SK-N-SH treated with all-trans-retinoic acid at 6 μM for 48 hours (cell line): ENCODE measurements at regions not wholly inside any gene's neighbourhood (a gene's known extent, or its start where the extent isn't known, plus 50 kb on each side); places are given as distances from the start of the nearest gene placed in this dataset.
"Not testable (repeated sequence)": the region's sequence is repeated elsewhere in the genome, so short reads cannot be mapped to it uniquely, and the experiment has no call there.

ENCODE experiments used
- ATAC-seq: fragments of 200-7000 bp; cut with Tn5 transposase; 3 replicates; pipeline ENCODE4 v1.9.1; 2020; ENCODE audit warnings: mild to moderate bottlenecking, moderate library complexity
- ARNTL ChIP-seq: fragments of 450-650 bp; formaldehyde crosslinking; IDR thresholded peaks from 2 replicates; pipeline ENCODE4 v1.5.0; 2020; ENCODE audit warnings: low read depth, mild to moderate bottlenecking, moderate library complexity, borderline replicate concordance
- BACH2 ChIP-seq: fragments of 250-450 bp; sonication (Bioruptor Pico); IDR thresholded peaks from 2 replicates; pipeline ENCODE4 v1.9.0; 2021; ENCODE audit warnings: mild to moderate bottlenecking, borderline replicate concordance
- CSDC2 ChIP-seq: fragments of 250-450 bp; sonication (Bioruptor Pico); IDR thresholded peaks from 2 replicates; pipeline ENCODE4 v1.5.0; 2020; ENCODE audit warnings: mild to moderate bottlenecking, moderate library complexity
- ESRRG ChIP-seq: fragments of 250-450 bp; sonication (Bioruptor Pico); IDR thresholded peaks from 2 replicates; pipeline ENCODE4 v1.6.1; 2021; ENCODE audit warnings: mild to moderate bottlenecking
- GLIS3 ChIP-seq: fragments of 250-450 bp; sonication (Bioruptor Pico); IDR thresholded peaks from 2 replicates; pipeline ENCODE4 v1.5.0; 2020; ENCODE audit warnings: mild to moderate bottlenecking, moderate library complexity
- ISL1 ChIP-seq: fragments of 250-450 bp; sonication (Bioruptor Pico); IDR thresholded peaks from 2 replicates; pipeline ENCODE4 v2.1.2; 2022; ENCODE audit warnings: mild to moderate bottlenecking, moderate library complexity
- OSR1 ChIP-seq: fragments of 250-450 bp; sonication (Bioruptor Pico); IDR thresholded peaks from 2 replicates; pipeline ENCODE4 v1.8.0; 2022; ENCODE audit warnings: moderate library complexity, mild to moderate bottlenecking, inconsistent platforms
- PATZ1 ChIP-seq: fragments of 250-450 bp; sonication (Bioruptor Pico); IDR thresholded peaks from 2 replicates; pipeline ENCODE4 v1.8.0; 2020; ENCODE audit warnings: mild to moderate bottlenecking, moderate library complexity, borderline replicate concordance
- PPARA ChIP-seq: fragments of 250-450 bp; sonication (Bioruptor Pico); IDR thresholded peaks from 2 replicates; pipeline ENCODE4 v1.5.0; 2020; ENCODE audit warnings: mild to moderate bottlenecking, borderline replicate concordance
- RARB ChIP-seq: fragments of 250-450 bp; sonication (Bioruptor Pico); IDR thresholded peaks from 2 replicates; pipeline ENCODE4 v1.8.0; 2021; ENCODE audit warnings: mild to moderate bottlenecking, moderate library complexity
- SNAI2 ChIP-seq: fragments of 250-450 bp; sonication (Bioruptor Pico); IDR thresholded peaks from 2 replicates; pipeline ENCODE4 v1.5.0; 2020; ENCODE audit warnings: mild to moderate bottlenecking, moderate library complexity
- TCF4 ChIP-seq: fragments of 250-450 bp; sonication (Bioruptor Pico); IDR thresholded peaks from 2 replicates; pipeline ENCODE4 v1.8.0; 2021; ENCODE audit warnings: mild to moderate bottlenecking, moderate library complexity, borderline replicate concordance
- TOX ChIP-seq: fragments of 250-450 bp; sonication (Bioruptor Pico); IDR thresholded peaks from 2 replicates; pipeline ENCODE4 v1.8.0; 2021; ENCODE audit warnings: mild to moderate bottlenecking, moderate library complexity, borderline replicate concordance
- ZC3H10 ChIP-seq: fragments of 250-450 bp; sonication (Bioruptor Pico); IDR thresholded peaks from 2 replicates; pipeline ENCODE4 v1.5.1; 2021; ENCODE audit warnings: mild to moderate bottlenecking, moderate library complexity
- ZFP3 ChIP-seq: fragments of 250-450 bp; sonication (Bioruptor Pico); IDR thresholded peaks from 2 replicates; pipeline ENCODE4 v1.5.0; 2020; ENCODE audit warnings: mild to moderate bottlenecking, moderate library complexity
- ZFP30 ChIP-seq: fragments of 450-650 bp; formaldehyde crosslinking; IDR thresholded peaks from 2 replicates; pipeline ENCODE4 v1.5.0; 2022; ENCODE audit warnings: mild to moderate bottlenecking, moderate library complexity
- ZNF565 ChIP-seq: fragments of 450-650 bp; formaldehyde crosslinking; conservative IDR thresholded peaks from 2 replicates; pipeline ENCODE4 v1.5.0; 2020; ENCODE audit warnings: low read depth, mild to moderate bottlenecking, moderate library complexity
- ZNF70 ChIP-seq: fragments of 450-650 bp; formaldehyde crosslinking; IDR thresholded peaks from 2 replicates; pipeline ENCODE4 v1.5.0; 2020; ENCODE audit warnings: mild to moderate bottlenecking, moderate library complexity
- TF ChIP-seq, protein P1 (sequence below): fragments of 250-450 bp; sonication (Bioruptor Pico); IDR thresholded peaks from 2 replicates; pipeline ENCODE4 v1.5.1; 2020; ENCODE audit warnings: low read depth, mild to moderate bottlenecking, moderate library complexity
- TF ChIP-seq, protein P2 (sequence below): fragments of 250-450 bp; sonication (Bioruptor Pico); IDR thresholded peaks from 2 replicates; pipeline ENCODE4 v1.5.1; 2021; ENCODE audit warnings: mild to moderate bottlenecking, moderate library complexity

DNA sequence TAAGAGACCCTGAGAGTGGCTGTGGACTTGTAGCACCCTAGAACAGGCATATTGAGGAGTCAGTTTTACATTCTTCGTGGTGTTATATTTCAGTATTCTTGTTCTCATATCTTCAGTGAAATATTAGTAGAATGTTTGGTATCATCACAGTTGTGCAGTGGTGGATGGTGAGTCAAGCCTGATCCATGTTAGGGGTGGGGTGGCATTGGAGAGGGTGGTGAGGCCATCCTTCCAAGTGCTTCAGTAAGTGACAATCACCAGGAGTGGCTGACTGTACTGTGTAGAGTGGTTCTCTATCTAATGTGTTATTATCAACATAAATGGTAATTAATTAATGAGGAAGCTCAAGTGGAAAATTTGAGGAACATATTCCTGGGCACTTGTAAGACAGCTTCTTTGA is 197.7 kb upstream of the SLC16A7 start:
- no peak for ATAC-seq

DNA sequence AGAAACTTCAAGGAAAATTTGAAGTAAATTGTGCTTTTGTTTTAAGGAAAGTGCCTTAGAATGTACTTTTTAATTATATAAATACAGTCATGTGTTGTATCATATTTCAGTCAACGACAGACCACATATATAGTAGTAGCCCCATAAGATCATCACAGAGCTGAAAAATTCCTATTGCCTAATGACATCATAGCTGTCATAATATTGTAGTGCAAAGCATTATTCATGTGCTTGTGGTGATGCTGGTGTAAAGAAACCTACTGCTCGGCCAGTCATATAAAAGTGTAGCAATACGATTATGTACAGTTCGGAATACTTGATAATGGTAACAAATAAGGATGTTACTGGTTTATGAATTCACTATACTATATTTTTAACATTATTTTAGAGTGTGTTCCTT is 198.9 kb upstream of the SLC16A7 start:
- no peak for ATAC-seq
- no peak for TF ChIP-seq SNAI2 (CRISPR knock-in tag)
- no peak for TF ChIP-seq BACH2 (CRISPR knock-in tag)
- TF ChIP-seq TCF4 (CRISPR knock-in tag), result no peak
- no peak for TF ChIP-seq ZFP3 (CRISPR knock-in tag)

More for the DNA sequence above, 197.7 kb upstream of the SLC16A7 start:
- TF ChIP-seq OSR1 (CRISPR knock-in tag), result no peak
- no peak for TF ChIP-seq CSDC2 (CRISPR knock-in tag)
- no peak for TF ChIP-seq ESRRG (CRISPR knock-in tag)
- no peak for TF ChIP-seq ZFP30
- no peak for TF ChIP-seq BACH2 (CRISPR knock-in tag)
- no peak for TF ChIP-seq TOX (CRISPR knock-in tag)
- TF ChIP-seq GLIS3 (CRISPR knock-in tag), result no peak
- no peak for TF ChIP-seq ISL1
- no peak for TF ChIP-seq ZC3H10
- TF ChIP-seq, protein P1, sequence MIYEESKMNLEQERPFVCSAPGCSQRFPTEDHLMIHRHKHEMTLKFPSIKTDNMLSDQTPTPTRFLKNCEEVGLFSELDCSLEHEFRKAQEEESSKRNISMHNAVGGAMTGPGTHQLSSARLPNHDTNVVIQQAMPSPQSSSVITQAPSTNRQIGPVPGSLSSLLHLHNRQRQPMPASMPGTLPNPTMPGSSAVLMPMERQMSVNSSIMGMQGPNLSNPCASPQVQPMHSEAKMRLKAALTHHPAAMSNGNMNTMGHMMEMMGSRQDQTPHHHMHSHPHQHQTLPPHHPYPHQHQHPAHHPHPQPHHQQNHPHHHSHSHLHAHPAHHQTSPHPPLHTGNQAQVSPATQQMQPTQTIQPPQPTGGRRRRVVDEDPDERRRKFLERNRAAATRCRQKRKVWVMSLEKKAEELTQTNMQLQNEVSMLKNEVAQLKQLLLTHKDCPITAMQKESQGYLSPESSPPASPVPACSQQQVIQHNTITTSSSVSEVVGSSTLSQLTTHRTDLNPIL, result no peak

GRCh38 chr12:59396519-59396918 is 199.3 kb upstream of the SLC16A7 start:
- ATAC-seq, result no peak
- TF ChIP-seq PATZ1 (CRISPR knock-in tag) (no peak), ZNF565 (CRISPR knock-in tag) (no peak), OSR1 (CRISPR knock-in tag) (no peak)

GRCh38 chr12:59395310-59395709 is 200.5 kb upstream of the SLC16A7 start:
- not testable (repeated sequence) for ATAC-seq

DNA sequence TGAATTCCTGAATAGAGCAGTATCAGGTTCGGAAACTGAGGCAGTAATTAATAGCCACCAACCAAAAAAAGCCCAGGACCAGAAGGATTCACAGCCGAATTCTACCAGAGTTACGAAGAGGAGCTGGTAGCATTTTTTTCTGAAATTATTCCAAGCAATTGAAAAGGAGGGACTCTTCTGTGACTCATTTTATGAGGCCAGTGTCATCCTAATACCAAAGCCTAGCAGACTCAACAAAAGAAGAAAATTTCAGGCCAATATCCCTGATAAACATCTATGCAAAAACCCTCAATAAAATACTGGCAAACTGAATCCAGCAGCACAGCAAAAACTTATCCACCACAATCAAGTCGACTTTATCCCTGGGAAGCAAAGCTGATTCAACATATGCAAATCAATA is 202.3 kb upstream of the SLC16A7 start:
- ATAC-seq, result no peak
- no peak for TF ChIP-seq ZNF70
- TF ChIP-seq, protein P1, result no peak

- no peak for ATAC-seq
Measured at GRCh38 chr12:59389968-59390576, 205.8 kb upstream of the SLC16A7 start.

GRCh38 chr12:59388694-59389093 is 207.1 kb upstream of the SLC16A7 start:
- no peak for ATAC-seq

More at GRCh38 chr12:59389968-59390576, 205.8 kb upstream of the SLC16A7 start:
- no peak for TF ChIP-seq ZFP30

GRCh38 chr12:59388176-59388575 is 207.7 kb upstream of the SLC16A7 start:
- ATAC-seq, result no peak
- no peak for TF ChIP-seq ZC3H10
- TF ChIP-seq, protein P2, sequence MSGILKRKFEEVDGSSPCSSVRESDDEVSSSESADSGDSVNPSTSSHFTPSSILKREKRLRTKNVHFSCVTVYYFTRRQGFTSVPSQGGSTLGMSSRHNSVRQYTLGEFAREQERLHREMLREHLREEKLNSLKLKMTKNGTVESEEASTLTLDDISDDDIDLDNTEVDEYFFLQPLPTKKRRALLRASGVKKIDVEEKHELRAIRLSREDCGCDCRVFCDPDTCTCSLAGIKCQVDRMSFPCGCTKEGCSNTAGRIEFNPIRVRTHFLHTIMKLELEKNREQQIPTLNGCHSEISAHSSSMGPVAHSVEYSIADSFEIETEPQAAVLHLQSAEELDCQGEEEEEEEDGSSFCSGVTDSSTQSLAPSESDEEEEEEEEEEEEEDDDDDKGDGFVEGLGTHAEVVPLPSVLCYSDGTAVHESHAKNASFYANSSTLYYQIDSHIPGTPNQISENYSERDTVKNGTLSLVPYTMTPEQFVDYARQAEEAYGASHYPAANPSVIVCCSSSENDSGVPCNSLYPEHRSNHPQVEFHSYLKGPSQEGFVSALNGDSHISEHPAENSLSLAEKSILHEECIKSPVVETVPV (CRISPR knock-in tag), result no peak
- TF ChIP-seq RARB (CRISPR knock-in tag), result no peak
- TF ChIP-seq ESRRG (CRISPR knock-in tag), result no peak
- TF ChIP-seq TCF4 (CRISPR knock-in tag), result no peak
- no peak for TF ChIP-seq OSR1 (CRISPR knock-in tag)
- no peak for TF ChIP-seq PATZ1 (CRISPR knock-in tag)
- no peak for TF ChIP-seq CSDC2 (CRISPR knock-in tag)
- TF ChIP-seq ARNTL (CRISPR knock-in tag), result no peak
- no peak for TF ChIP-seq ISL1
- TF ChIP-seq ZFP30, result no peak

More at GRCh38 chr12:59388694-59389093, 207.1 kb upstream of the SLC16A7 start:
- TF ChIP-seq ZFP3 (CRISPR knock-in tag) (no peak), PPARA (no peak), ZNF70 (no peak), TCF4 (CRISPR knock-in tag) (no peak), ZNF565 (CRISPR knock-in tag) (no peak), BACH2 (CRISPR knock-in tag) (no peak)
